Cardiac fibroblast (primary cell): ENCODE measurements at regions not wholly inside any gene's neighbourhood (a gene's known extent, or its start where the extent isn't known, plus 50 kb on each side); places are given as distances from the start of the nearest gene placed in this dataset.
"Not testable (repeated sequence)": the region's sequence is repeated elsewhere in the genome, so short reads cannot be mapped to it uniquely, and the experiment has no call there.

Experiments
- DNase-seq, 2 donors: peaks; one replicate each; pipeline versions ENCODE4 v3.0.0 to v3.0.0-alpha.2; 2010; ENCODE audit warnings: low read depth in 2 of 2
- H3K4me3 ChIP-seq, 2 donors: replicated peaks in 1 of 2; 1 replicate in 1 of 2; 2 replicates in 1 of 2; pipeline ENCODE4 v1.5.1; 2011; ENCODE audit warnings: low read depth in 2 of 2, low read length in 2 of 2, mild to moderate bottlenecking in 2 of 2, moderate library complexity in 1 of 2
- CTCF ChIP-seq: IDR thresholded peaks from one replicate; pipeline ENCODE4 v1.5.1; 2011; ENCODE audit warnings: low read depth, mild to moderate bottlenecking, low read length, inconsistent platforms

- no peak for TF ChIP-seq CTCF
- no peak for DNase-seq
- no peak overlapping the region for H3K4me3 ChIP-seq
Measured at GRCh38 chr1:221594576-221594975, 147.3 kb downstream of the DUSP10 start.

- no peak overlapping the region for H3K4me3 ChIP-seq
- DNase-seq: no peak
- no peak for TF ChIP-seq CTCF
Measured at GRCh38 chr1:221598122-221598521, 143.8 kb downstream of the DUSP10 start.

GRCh38 chr1:221601166-221601565 lies 140.7 kb downstream of the DUSP10 start:
- no peak overlapping the region for H3K4me3 ChIP-seq
- DNase-seq: no peak
- no peak for TF ChIP-seq CTCF

GRCh38 chr1:221602830-221603229 lies 139.1 kb downstream of the DUSP10 start:
- no peak for TF ChIP-seq CTCF
- H3K4me3 ChIP-seq: no peak overlapping the region
- DNase-seq: peak in 1 of 2 donors; percentile 58

GRCh38 chr1:221604390-221604789 lies 137.5 kb downstream of the DUSP10 start:
- not testable (repeated sequence) for DNase-seq, H3K4me3 ChIP-seq

GRCh38 chr1:221604948-221605347 lies 136.9 kb downstream of the DUSP10 start:
- no peak for DNase-seq
- no peak overlapping the region for H3K4me3 ChIP-seq
- no peak for TF ChIP-seq CTCF

GRCh38 chr1:221605569-221605968 lies 136.3 kb downstream of the DUSP10 start:
- no peak for DNase-seq
- TF ChIP-seq CTCF: no peak
- H3K4me3 ChIP-seq: no peak overlapping the region

- no peak overlapping the region for H3K4me3 ChIP-seq
- TF ChIP-seq CTCF: no peak
Measured at GRCh38 chr1:221606256-221606655, 135.6 kb downstream of the DUSP10 start.

More at GRCh38 chr1:221606256-221606655, 135.6 kb downstream of the DUSP10 start:
- DNase-seq: no peak
